ENCODE measurements at regions not wholly inside any gene's neighbourhood (a gene's known extent, or its start where the extent isn't known, plus 50 kb on each side); places are given as distances from the start of the nearest gene placed in this dataset.

DNA sequence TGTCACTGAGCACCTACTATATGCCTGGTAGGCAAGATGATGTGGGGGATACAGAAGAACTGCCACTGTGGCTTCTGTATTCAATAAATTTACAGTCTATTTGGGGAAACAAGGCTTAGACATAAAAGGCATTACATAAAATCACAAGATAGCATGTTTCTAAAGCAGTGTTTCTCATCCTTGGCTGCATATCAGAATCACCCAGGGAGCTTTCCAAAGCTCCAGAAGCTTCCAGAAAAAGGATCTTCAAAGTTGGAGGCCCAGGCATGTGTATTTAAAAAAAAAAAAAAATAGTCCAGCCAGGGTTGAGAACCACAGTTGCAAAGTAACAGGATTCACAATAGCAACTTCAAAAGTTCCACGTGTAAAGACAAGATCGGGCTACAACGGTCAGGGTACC, 112.4 kb upstream of the SPACA1 start:
- FAIRE-seq: no peak

DNA sequence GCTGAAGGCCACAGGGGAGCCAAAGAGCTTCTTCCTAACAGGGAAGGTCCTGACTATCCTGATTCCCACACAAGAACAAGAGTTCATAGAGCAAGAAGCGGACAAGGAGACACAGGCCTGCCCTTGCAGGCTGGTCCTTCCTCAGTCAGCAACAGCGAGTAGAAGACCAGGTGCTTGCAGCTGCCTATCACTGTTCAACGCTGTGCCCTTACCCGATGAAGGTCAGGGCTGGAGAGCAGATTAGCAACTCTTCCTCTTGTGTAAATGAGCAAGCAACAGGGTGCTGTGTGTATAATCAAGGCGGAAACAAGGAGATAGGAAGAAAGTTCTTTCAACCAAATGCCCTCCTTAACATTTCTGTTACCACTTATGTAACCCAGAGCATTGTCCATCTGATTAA, 115.3 kb upstream of the SPACA1 start:
- no peak for FAIRE-seq

- FAIRE-seq: peak; percentile 67
Observed at GRCh38 chr6:87929843-87930288, 117.8 kb upstream of the SPACA1 start.

DNA sequence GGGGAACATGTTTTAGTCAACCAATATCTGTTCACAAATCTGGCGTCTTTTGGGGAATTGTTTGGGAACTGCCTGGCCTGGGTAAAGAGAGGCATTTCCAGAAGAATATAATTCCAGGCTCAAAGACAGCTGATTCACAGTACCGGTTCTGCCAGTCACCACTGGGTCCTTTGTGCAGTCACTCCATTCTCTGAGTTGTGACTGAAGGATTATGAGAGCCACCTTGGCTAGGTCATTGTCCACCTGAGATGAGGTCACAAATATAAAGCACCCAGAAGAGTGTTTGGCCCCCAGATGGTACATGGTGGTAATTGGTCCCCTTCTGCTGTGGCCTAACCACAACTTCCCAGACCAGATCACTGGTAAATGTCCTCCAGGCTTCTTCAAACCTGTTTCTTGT, 121.0 kb upstream of the SPACA1 start:
- no peak for FAIRE-seq

GRCh38 chr6:87926072-87926471, 121.6 kb upstream of the SPACA1 start:
- FAIRE-seq: no peak

GRCh38 chr6:87925373-87926060, 122.1 kb upstream of the SPACA1 start:
- FAIRE-seq: no peak

DNA sequence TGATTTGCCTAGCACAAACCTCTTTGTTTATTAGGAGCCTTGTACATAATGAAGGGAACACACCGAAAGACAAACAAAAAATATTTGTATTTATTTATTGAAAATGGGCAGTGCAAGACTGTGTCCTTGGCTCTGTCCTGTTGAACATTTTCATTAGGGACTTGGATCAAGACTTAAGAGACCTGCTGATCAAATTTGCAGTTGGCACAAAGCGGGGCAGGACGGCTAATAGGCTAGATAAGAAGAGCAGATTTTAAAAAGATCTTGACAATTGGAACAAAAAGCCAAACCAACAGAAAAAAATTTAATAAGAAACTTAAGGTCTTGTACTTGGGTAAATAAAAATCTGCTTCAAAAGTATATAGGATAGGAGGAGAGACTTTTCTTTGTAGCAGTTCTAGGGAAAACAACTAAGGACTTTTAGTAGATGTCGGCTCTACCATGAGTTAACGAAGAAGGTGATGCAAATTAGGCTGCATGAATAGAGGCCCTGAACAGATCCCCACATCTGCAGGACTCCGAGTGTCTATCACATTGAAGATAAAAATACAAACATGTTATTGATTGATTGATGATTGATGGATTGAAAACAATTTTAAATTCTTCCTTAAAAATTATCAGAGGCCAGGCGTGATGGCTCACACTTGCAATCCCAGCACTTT, 124.1 kb upstream of the SPACA1 start:
- FAIRE-seq: no peak

GRCh38 chr6:87922947-87923330, 124.7 kb upstream of the SPACA1 start:
- FAIRE-seq: no peak

- FAIRE-seq: no peak
Observed at GRCh38 chr6:87922196-87922946, 125.3 kb upstream of the SPACA1 start.

DNA sequence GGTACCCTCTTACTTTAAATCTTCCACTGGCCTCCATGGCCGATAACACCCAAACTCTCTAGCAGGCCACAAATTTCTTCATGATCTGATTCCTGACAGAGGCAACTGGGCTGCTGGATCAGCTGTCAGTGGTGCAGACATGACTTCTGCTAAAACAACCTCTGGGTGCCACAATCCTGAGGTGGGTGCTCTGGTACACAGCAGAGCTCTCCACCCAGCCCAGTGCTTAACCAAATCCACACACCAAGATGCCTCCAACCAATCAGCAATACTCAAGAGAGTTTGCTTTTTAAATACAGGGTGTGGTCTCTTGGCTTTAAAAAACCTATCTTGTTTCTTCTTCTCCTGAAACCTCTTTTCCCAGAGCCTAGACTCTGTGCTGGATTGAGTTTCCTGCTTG, 126.6 kb upstream of the SPACA1 start:
- FAIRE-seq: no peak

GRCh38 chr6:87920245-87920644, 127.4 kb upstream of the SPACA1 start:
- no peak for FAIRE-seq

GRCh38 chr6:87919416-87919815, 128.2 kb upstream of the SPACA1 start:
- no peak for FAIRE-seq

- FAIRE-seq: no peak
Observed at GRCh38 chr6:87919001-87919400, 128.6 kb upstream of the SPACA1 start.

DNA sequence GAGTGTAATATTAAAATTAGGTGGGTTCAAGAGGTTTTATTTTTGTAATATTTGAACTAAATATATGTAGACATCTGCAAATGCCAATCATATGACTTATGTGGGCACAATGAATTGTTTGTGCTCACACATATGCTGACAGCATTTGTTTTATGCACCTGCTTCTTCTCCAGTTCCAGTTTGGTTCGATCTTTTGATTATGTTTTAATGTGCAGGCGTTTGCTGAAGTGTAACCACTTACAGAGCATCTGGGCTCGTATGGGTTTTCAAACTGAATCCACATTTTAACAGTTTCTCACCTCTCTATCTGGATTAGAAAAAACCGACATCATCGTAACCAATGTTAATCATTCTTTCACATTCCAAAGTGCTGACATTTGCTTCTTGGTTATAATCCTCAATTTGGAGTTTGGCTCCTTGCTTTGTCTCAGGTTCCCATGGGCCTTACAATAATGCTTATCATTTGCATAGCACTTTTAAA, 129.1 kb upstream of the SPACA1 start:
- no peak for FAIRE-seq

GRCh38 chr6:87917886-87918285, 129.8 kb upstream of the SPACA1 start:
- FAIRE-seq: no peak

GRCh38 chr6:87916446-87916845, 131.2 kb upstream of the SPACA1 start:
- no peak for FAIRE-seq

- FAIRE-seq: no peak
Observed at GRCh38 chr6:87914637-87915395, 132.8 kb upstream of the SPACA1 start.

DNA sequence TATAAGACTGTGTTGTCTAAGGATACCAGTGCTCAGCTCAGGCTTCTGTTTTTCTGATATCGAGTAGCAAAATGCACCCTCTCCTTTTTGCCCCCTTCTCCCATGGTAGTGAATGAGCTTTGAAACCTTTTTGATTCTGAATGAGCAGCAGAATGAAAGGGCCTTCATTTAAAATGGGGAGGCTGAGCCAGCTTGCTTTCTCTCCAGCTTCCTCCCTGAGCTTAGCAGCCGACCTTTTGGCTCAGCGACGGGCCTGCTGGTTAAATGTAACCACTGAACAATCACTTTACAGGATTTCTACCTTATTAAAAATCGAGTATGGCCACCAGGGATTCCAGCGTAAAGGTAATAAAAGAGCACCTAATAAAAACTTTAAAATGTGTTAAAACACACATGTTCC, 133.7 kb upstream of the SPACA1 start:
- FAIRE-seq: no peak

DNA sequence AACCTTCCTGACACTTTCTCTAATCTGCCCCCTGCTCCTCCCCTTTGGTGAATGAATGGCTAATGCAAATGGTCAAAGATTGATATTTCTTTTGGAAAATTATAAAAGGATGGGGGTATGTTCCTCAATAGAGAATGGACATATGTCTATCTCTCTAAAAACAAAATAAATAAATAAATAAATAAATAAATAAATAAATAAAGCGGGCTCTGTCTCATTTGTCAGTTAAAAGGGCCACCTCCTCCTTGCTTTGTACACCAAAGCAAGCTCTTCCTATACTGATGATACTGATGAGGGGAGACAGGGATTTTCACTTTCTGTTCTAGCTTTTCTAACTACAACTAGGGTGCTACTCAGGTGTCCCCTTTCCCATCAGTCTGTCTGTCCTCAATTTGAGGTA, 135.5 kb upstream of the SPACA1 start:
- FAIRE-seq: no peak

DNA sequence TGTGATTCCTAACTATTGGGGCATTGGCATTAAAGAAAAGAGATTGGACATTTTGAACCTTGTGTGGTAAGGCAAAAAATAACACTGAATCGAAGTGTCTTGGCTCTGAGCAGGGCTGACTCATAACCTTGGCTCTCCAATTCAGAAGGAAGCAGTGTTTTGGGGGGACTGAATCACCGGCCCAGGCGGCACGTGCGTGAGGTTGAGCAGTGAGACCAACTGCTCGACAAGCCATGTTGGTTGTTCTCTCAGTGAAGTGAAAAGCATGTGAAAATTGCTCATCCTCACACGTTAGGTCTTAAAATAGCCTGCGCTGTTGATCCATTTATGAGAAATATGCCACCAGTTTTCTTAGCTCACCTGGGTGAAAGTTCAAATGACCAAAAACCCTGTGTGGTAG, 137.8 kb upstream of the SPACA1 start:
- FAIRE-seq: no peak

DNA sequence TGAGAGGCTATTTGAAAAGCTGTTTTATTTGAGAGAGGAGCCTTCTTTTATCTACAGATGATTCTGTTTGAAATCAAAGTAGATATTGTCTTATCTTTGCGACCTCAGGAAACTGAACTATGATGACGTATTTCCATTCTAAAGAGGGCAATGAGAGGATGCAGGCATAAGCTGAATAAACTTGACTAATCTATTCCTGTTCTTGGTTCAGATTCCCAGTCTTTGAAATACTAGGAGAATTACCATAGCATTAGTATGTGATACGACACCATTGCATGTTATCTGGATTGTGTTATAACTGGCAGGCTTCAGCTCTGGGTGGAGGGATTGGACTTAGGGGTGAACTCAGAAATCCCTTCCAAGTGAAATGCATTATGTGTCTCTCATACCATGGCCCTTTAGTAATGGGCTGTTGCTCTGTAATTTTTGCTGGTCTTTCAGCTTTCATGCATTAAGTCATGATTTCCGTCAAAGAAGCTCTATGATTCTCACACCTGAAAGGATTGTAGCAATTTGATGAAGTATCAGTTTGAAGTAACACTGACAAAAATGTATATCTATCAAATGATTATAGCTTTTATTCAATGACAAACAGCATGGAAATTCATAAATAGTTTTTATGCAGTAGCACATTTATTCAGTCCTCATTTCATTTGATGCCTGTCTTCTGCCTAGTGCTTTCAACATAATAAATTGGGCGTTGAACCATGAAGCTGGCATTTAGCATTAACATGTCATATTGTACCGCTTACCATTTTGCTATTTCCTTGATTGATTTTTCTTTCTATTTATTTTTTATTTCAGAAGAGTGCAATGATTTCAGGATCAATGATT, 138.4 kb upstream of the SPACA1 start:
- no peak for FAIRE-seq

DNA sequence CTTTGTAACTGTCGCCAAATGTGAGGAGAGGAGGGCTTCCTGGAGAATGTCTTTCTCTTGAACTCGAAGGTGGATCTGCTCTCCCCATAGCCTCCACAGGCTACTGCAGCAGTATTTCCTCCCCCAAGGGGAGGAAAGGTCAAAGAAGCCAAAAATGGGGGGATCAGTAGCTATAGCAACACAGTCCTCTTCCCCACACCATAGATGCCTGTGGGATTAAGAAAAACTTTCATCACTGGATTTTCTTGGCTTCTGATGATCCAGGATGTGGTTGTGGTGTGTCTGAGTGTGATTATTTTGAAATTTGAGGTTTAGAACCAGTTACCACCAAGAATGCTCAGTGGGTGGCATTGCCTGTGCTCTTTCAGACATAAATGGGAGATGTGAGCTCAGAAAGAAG, 140.1 kb upstream of the SPACA1 start:
- no peak for FAIRE-seq
